GM18505 (cell line): ENCODE measurements at regions not wholly inside any gene's neighbourhood (a gene's known extent, or its start where the extent isn't known, plus 50 kb on each side); places are given as distances from the start of the nearest gene placed in this dataset.
"Not testable (repeated sequence)": the region's sequence is repeated elsewhere in the genome, so short reads cannot be mapped to it uniquely, and the experiment has no call there.

Source experiments
- ATAC-seq: cut with Tn5 transposase; IDR thresholded peaks from one replicate; pipeline ENCODE4 v1.9.1; 2021; ENCODE audit not compliant: unreplicated experiment
- POLR2A ChIP-seq: IDR thresholded peaks from 4 replicates; pipeline ENCODE4 v1.6.1; 2011; ENCODE audit warnings: borderline replicate concordance; ENCODE audit not compliant: insufficient read depth, insufficient read length; ENCODE audit errors: extremely low read depth

- ATAC-seq: no peak
- no peak for TF ChIP-seq POLR2A
Observed at GRCh38 chr9:113720495-113720894, 155.6 kb upstream of the ZNF618 start.

GRCh38 chr9:113721856-113722255, 154.3 kb upstream of the ZNF618 start:
- no peak for ATAC-seq
- TF ChIP-seq POLR2A: no peak

DNA sequence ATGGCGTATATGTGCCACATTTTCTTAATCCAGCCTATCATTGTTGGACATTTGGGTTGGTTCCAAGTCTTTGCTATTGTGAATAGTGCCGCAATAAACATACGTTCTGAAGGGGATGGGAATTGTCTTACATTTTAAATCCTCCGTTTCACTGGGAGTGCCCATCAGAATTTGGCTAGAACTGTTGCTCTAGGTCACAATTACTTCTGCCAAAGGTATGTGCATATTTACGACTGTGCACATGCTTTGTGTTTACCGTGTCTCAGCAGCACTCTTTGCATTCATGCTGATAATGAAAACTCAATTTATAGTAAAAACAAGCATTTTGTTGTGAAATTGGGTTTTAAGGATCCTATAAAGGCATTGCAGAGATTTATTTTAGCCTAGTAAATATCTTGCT, 151.9 kb upstream of the ZNF618 start:
- ATAC-seq: no peak
- TF ChIP-seq POLR2A: no peak

GRCh38 chr9:113728989-113729388, 147.1 kb upstream of the ZNF618 start:
- no peak for ATAC-seq
- no peak for TF ChIP-seq POLR2A

GRCh38 chr9:113734826-113735225, 141.3 kb upstream of the ZNF618 start:
- ATAC-seq: no peak
- no peak for TF ChIP-seq POLR2A

DNA sequence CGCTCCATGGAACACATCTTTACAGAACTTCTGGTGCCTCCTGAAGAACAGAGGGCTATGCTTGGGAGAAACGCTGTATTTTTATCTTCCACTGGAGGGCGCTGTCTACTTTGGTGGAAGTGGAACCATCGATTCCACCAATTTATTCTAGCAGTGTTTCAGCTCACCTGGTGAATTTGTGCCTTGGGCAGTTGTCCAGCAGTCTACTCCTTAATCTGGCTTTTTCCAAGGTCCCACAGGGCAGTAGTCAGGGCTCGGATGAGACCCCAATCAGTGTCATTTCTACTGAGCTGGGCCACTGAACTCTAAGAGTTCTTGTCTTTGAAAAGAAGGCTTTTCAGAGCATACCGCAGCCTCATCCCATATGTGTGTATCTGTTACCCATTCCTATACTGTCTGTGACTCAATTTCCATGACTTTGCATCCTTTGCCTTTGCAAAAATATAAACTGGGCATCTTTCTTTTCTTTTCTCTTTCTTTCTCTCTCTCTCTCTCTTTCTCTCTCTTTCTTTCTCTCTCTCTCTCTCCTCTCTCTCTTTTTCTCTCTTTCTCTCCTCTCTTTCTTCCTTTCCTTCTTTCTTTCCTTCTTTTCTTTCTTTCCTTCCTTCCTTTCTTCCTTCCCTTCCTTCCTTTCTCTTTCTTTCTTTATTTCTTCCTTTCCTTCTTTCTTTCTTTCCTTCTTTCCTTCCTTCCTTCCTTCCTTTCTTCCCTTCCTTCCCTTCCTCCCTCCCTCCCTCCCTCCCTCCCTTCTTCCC, 138.4 kb upstream of the ZNF618 start:
- TF ChIP-seq POLR2A: no peak
- no peak for ATAC-seq

DNA sequence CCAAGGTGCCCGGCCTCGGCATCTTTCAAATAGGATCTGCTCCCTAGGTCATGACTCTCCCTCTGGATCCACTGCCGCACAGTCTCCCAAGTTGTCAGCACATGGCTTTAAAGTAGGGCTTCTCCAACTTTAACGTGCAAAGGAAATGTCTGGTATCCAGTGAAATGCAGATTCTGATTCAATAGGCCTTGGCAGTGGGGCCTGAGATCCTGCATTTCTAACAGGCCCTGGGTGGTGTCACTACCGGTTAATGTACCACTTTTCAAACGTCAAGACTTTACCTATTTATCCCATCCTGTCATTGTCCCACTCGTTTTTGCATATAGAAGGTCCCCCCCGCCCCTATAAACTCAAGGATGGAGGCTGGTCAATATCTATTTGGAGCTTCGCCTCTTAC, 137.6 kb upstream of the ZNF618 start:
- no peak for ATAC-seq
- no peak for TF ChIP-seq POLR2A

GRCh38 chr9:113738893-113739604, 137.1 kb upstream of the ZNF618 start:
- no peak for TF ChIP-seq POLR2A
- ATAC-seq: no peak

DNA sequence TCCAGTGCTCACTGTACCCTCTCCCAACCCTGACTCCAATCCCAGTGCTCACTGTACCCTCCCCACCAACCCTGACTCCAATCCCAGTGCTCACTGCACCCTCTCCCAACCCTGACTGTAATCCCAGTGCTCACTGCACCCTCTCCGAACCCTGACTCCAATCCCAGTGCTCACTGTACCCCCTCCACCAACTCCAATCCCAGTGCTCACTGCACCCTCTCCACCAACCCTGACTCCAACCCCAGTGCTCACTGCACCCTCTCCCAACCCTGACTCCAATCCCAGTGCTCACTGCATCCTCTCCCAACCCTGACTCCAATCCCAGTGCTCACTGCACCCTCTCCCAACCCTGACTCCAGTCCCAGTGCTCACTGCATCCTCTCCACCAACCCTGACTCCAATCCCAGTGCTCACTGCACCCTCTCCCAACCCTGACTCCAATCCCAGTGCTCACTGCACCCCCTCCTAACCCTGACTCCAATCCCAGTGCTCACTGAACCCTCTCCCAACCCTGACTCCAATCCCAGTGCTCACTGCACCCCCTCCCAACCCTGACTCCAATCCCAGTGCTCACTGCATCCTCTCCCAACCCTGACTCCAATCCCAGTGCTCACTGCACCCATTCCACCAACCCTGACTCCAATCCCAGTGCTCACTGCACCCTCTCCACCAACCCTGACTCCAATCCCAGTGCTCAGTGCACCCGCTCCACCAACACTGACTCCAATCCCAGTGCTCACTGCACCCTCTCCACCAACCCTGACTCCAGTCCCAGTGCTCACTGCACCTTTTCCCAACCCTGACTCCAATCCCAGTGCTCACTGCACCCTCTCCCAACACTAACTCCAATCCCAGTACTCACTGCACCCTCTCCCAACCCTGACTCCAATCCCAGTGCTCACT, 136.3 kb upstream of the ZNF618 start:
- ATAC-seq: not testable (repeated sequence)

GRCh38 chr9:113740508-113741500, 135.3 kb upstream of the ZNF618 start:
- ATAC-seq: not testable (repeated sequence)

DNA sequence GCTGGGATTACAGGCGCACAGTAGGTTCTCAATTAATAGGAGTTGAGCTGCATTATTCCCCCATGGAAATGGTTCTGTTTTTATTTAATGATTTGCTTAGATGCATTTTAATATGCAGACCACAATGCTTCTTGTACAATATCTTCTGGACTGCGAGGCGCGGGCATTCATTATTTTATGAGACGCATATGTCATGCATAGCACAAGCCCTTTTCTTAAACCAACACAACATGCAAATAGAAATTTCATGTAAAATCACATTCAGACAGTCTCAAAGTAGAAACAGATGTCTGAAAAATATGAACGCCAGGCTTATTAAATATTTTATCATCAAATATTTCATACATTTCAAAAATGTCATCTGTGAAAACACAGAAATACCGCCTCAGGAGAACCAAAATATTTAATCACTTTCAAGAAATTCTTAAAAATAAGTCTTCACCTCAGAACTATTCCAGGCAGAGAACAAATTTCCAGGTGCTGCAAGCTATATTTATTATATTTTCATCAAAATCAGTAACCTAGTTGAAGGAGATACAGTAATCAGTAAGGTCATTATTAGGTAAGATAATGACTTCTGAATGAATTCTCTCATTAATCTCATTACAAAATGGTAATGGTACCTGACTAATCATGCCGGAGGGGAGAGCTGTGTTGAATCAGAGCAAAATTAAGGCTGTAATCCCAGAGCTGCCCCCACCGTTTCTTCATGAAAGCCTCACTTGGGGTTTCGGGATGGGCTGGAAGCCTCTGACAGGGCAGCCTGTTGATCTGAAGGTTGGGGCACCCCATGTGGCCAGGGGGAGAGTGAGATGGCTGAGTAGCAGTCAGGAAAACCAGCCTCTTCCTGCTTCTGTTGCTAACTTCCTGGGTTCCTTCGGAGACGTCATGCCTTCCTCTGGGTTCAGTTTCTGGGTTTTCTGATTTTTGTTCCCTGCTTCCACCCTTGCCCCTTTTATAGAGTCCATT, 133.9 kb upstream of the ZNF618 start:
- no peak for TF ChIP-seq POLR2A
- no peak for ATAC-seq

DNA sequence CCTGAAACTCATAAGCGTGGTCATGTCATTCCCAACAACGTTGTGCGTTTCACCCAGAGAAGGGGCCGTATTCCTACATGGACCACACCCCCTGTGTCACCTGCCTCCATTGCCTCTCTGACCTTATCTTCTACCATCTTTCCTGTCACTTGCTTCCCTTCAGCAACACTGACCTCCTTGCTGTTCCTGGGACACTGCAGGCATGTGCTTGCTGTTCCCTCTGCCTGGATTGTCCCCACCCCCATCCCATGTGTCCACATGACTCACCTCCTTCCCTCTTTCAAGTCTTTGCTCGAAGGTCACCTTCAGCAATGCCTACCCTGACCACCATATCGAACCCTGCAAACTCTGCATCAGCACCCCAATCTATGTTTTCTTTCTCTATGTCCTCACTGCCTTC, 133.2 kb upstream of the ZNF618 start:
- TF ChIP-seq POLR2A: no peak

More for the DNA sequence above, 133.2 kb upstream of the ZNF618 start:
- no peak for ATAC-seq
